Smooth muscle cell (in vitro differentiated cells): ENCODE measurements at regions not wholly inside any gene's neighbourhood (a gene's known extent, or its start where the extent isn't known, plus 50 kb on each side); places are given as distances from the start of the nearest gene placed in this dataset.
"Not testable (repeated sequence)": the region's sequence is repeated elsewhere in the genome, so short reads cannot be mapped to it uniquely, and the experiment has no call there.

Experiments used
- DNase-seq: peaks from one replicate; lab custom pipeline; 2025; ENCODE audit not compliant: unreplicated experiment; lab: John Stamatoyannopoulos, UW
- H2AFZ ChIP-seq: fragments of 200-600 bp; sonication (generic); 2 replicates; pipeline ENCODE4 v1.6.0; 2016; ENCODE audit warnings: antibody characterized with exemption, low read depth, mild to moderate bottlenecking
- H3F3A ChIP-seq: fragments of 200-600 bp; sonication (generic); 2 replicates; pipeline ENCODE4 v1.6.0; 2017; ENCODE audit warnings: antibody characterized with exemption, low read depth
- H3K27ac ChIP-seq: fragments of 200-600 bp; sonication (generic); 2 replicates; pipeline ENCODE4 v1.5.1; 2016; ENCODE audit warnings: low read depth, mild to moderate bottlenecking
- H3K27me3 ChIP-seq: fragments of 200-600 bp; sonication (generic); 2 replicates; pipeline ENCODE4 v1.6.1; 2016; ENCODE audit warnings: low read depth, mild to moderate bottlenecking
- H3K36me3 ChIP-seq: fragments of 200-600 bp; sonication (generic); 2 replicates; pipeline ENCODE4 v1.5.1; 2016; ENCODE audit warnings: low read depth
- H3K4me1 ChIP-seq: fragments of 200-600 bp; sonication (generic); 2 replicates; pipeline ENCODE4 v1.5.1; 2016; ENCODE audit warnings: low read depth
- H3K4me2 ChIP-seq: fragments of 200-600 bp; sonication (generic); 2 replicates; pipeline ENCODE4 v1.6.0; 2016; ENCODE audit warnings: mild to moderate bottlenecking
- H3K4me3 ChIP-seq: fragments of 200-600 bp; sonication (generic); 2 replicates; pipeline ENCODE4 v1.5.1; 2016; ENCODE audit warnings: mild to moderate bottlenecking
- H3K79me2 ChIP-seq: fragments of 200-600 bp; sonication (generic); 2 replicates; pipeline ENCODE4 v1.6.0; 2016; ENCODE audit warnings: low read depth, mild to moderate bottlenecking
- H3K9ac ChIP-seq: fragments of 200-600 bp; sonication (generic); 2 replicates; pipeline ENCODE4 v1.6.0; 2016; ENCODE audit warnings: low read depth
- H3K9me3 ChIP-seq: fragments of 200-600 bp; sonication (generic); replicated peaks from 2 replicates; pipeline ENCODE4 v1.5.1; 2016; ENCODE audit warnings: low read depth
- H4K20me1 ChIP-seq: fragments of 200-600 bp; sonication (generic); 2 replicates; pipeline ENCODE4 v1.6.0; 2016; ENCODE audit warnings: low read depth
- WGBS: methylation state at CpG from one replicate; pipeline ENCODE4 v1.1.7; 2016; ENCODE audit warnings: low lambda C conversion rate; 5-methylcytosine and 5-hydroxymethylcytosine counted together
- TF ChIP-seq, protein P1 (sequence below): fragments of 200-600 bp; sonication (generic); IDR thresholded peaks from 2 replicates; pipeline ENCODE4 v1.5.1; 2017; ENCODE audit warnings: borderline replicate concordance, mild to moderate bottlenecking, antibody characterized with exemption; ENCODE audit not compliant: insufficient read depth, poor library complexity, severe bottlenecking

GRCh38 chr6:131336596-131336995, 201.3 kb downstream of the AKAP7 start:
- Histone ChIP-seq H3K79me2 (no peaks in the 10 kb centered on the region), H3K27ac (no peak overlapping the region), H3K27me3 (no peaks in the 10 kb centered on the region), H3K4me1 (no peaks in the 10 kb centered on the region), H3K9me3 (no peaks in the 10 kb centered on the region), H2AFZ (no peak overlapping the region), H3K4me2 (no peak overlapping the region), H4K20me1 (no peaks in the 10 kb centered on the region), H3K36me3 (no peaks in the 10 kb centered on the region), H3F3A (no peaks in the 10 kb centered on the region), H3K9ac (no peak overlapping the region), H3K4me3 (no peak overlapping the region)
- TF ChIP-seq, protein P1, sequence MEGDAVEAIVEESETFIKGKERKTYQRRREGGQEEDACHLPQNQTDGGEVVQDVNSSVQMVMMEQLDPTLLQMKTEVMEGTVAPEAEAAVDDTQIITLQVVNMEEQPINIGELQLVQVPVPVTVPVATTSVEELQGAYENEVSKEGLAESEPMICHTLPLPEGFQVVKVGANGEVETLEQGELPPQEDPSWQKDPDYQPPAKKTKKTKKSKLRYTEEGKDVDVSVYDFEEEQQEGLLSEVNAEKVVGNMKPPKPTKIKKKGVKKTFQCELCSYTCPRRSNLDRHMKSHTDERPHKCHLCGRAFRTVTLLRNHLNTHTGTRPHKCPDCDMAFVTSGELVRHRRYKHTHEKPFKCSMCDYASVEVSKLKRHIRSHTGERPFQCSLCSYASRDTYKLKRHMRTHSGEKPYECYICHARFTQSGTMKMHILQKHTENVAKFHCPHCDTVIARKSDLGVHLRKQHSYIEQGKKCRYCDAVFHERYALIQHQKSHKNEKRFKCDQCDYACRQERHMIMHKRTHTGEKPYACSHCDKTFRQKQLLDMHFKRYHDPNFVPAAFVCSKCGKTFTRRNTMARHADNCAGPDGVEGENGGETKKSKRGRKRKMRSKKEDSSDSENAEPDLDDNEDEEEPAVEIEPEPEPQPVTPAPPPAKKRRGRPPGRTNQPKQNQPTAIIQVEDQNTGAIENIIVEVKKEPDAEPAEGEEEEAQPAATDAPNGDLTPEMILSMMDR, result no peak
- WGBS, result 89% methylated on average over 4 of the region's 4 CpGs
- DNase-seq, result no peak

DNA sequence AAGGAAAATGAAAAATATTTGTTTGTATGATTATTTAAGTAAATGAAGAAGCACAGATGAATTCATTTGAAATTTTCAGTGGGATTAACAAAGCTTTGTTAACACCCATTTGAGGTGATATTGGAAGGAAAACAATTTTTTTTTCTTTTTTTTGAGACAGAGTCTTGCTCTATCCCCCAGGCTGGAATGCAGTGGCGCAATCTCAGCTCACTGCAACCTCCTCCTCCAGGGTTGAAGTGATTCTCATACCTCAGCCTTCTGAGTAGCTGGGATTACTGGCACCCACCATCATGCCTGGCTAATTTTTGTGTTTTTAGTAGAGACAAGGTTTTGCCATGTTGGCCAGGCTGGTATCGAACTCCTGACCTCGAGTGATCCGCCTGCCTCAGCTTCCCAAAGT, 211.6 kb downstream of the AKAP7 start:
- H3F3A ChIP-seq, H3K27me3 ChIP-seq, H3K36me3 ChIP-seq, DNase-seq, H3K9me3 ChIP-seq, H2AFZ ChIP-seq, H4K20me1 ChIP-seq, H3K27ac ChIP-seq, H3K79me2 ChIP-seq, H3K4me3 ChIP-seq, H3K9ac ChIP-seq, H3K4me1 ChIP-seq, H3K4me2 ChIP-seq: not testable (repeated sequence)
- WGBS, result 92% methylated on average over 4 of the region's 4 CpGs

DNA sequence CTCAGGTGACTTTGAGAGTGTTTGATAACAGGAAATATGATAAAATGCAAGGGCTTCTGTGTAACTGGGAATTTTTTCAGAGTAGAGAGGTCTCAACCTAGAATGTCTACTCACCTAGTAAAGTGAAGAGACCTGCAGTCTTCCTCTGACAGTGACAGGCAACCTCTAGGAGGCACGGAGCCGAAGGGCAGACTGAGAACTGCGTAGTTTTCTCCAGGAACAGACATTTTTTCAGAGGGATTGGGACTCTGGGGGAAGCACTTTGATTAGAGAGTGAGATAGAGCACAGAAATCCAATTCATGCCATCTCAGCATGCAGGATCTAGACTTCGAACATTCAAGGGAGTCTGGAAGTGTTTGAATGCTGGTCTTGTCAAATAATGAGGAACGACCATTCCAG, 213.3 kb downstream of the AKAP7 start:
- Histone ChIP-seq H3K4me2 (no peak overlapping the region), H3K9ac (no peak overlapping the region), H3K4me3 (no peak overlapping the region), H3K4me1 (no peaks in the 10 kb centered on the region), H4K20me1 (no peaks in the 10 kb centered on the region), H3K9me3 (no peaks in the 10 kb centered on the region), H2AFZ (no peak overlapping the region), H3K36me3 (no peaks in the 10 kb centered on the region), H3K27me3 (no peaks in the 10 kb centered on the region), H3K79me2 (no peaks in the 10 kb centered on the region), H3F3A (no peaks in the 10 kb centered on the region), H3K27ac (no peak overlapping the region)
- DNase-seq, result no peak
- TF ChIP-seq, protein P1, result no peak
- 66% methylated on average over 5 of the region's 5 CpGs for WGBS

GRCh38 chr6:131349199-131349598, 213.9 kb downstream of the AKAP7 start:
- Histone ChIP-seq H4K20me1 (no peaks in the 10 kb centered on the region), H3K9ac (no peak overlapping the region), H3K9me3 (no peaks in the 10 kb centered on the region), H3F3A (no peaks in the 10 kb centered on the region), H3K4me3 (no peak overlapping the region), H3K4me1 (no peaks in the 10 kb centered on the region), H3K79me2 (no peaks in the 10 kb centered on the region), H3K4me2 (no peak overlapping the region), H3K36me3 (no peaks in the 10 kb centered on the region), H3K27ac (no peak overlapping the region), H2AFZ (no peak overlapping the region), H3K27me3 (no peaks in the 10 kb centered on the region)
- no peak for DNase-seq
- 84% methylated on average over 1 of the region's 1 CpG for WGBS
- TF ChIP-seq, protein P1, result no peak
